Kidney tubule cell (primary cell): ENCODE measurements at regions not wholly inside any gene's neighbourhood (a gene's known extent, or its start where the extent isn't known, plus 50 kb on each side); places are given as distances from the start of the nearest gene placed in this dataset.

ENCODE experiments used
- DNase-seq: peaks from one replicate; pipeline ENCODE4 v3.0.0-alpha.2; 2018; ENCODE audit warnings: low spot score

DNA sequence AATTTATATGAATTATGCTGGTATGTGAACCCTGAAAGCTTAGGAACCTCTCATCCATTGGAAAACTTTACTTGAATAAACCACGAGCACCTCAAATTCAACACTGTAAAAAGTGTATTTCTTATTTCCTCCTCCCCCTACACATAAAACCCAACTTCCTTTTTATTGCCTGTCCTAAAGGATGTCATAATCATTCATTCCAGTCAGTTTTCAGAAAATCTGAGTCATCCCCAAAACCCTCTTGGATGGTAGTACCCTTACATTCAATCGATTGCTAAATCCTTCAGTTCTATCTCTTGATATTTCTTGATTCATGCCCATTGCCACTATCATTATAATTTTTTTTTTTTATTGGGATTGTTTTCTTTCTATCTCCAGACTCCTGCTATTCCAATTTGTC, 91.1 kb upstream of the ATP8A1 start:
- DNase-seq: no peak

DNA sequence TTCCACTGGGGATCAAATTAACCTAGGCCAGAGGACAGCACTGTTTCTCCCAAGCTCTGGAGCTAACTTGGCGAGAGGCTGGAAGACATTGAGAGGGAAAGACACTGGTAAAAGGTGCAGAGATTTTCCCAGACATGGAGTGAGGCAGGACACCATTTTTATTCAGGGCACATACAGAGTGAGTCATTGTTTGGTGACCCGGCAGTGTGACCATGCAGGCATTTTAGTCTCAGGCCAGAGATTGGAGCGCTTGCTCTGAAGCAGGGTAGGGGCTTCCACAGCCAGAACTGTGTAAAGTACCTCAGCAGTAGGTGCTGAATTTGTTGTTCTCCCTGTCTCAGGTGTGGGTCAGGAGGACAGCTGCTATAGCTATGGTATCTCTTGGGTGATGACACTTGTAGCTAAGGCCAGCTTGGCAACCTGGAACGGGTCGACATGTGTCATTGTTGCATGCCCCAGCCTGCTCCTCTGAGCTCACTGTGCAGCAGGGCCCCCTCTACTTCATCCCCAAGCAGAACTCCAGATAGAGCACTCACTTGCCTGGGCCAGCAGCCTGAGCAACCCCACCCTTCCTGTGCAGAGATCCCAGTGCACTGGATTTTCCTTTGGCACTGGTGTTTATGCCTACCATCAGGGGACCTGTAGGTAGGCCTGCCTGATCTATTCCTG, 79.8 kb upstream of the ATP8A1 start:
- no peak for DNase-seq

DNA sequence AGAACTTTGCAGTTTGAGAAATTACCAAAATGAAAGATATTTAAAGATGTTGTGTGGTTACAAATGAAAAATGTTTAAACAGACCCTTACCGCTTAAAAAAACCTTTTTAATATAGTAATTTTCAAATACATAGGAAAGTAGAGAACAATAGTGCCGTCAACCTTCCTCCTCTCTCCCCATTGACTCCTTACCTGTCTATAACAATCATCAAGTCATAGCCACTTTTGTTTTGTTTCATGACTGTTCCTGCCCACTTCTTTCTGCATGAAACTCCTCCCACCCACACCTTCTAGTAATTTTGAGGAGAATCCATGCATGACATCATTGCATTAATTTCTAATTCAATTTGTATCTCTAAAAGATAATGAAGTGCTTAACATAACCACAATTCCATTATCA, 76.5 kb upstream of the ATP8A1 start:
- DNase-seq: no peak

GRCh38 chr4:42732776-42733175, 75.9 kb upstream of the ATP8A1 start:
- DNase-seq: no peak

GRCh38 chr4:42729505-42730237, 72.8 kb upstream of the ATP8A1 start:
- no peak for DNase-seq

DNA sequence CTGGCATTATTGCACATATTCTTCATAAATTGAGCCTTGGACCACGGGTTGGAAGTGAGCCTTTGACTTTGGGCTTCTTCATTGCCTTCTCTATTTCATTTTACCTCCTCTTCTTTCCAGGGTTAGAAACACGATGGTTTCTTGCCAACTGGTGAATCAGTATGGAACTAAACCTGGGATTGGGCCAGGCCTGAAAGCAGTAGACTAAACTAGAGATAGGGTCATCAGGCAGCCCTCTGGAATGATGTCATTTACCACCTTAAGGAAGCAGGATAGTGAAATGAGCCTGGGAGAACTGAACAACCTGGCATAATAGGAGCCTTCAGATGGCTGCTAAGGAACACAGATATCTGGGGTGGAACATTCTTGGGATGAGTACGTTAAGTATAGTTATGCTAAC, 67.5 kb upstream of the ATP8A1 start:
- DNase-seq: peak; percentile 17

DNA sequence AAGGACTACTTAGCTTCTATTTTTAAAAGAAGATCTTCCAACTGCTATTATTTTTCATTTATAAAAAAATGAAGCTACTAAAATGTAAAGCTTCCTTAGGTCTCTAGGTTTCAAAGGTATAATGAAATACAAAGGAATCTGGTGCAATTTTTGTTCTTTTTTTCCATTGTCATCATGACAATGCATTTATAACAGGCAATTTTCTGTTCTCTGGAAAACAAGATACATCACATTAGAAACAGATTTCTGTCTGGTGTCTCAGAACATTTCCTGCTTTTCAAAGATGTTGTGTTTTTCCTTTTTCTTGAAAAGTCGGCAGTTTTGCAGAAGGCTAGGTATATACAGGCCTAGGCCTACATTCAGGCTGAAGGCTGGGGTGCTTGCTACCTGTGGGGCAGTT, 63.6 kb upstream of the ATP8A1 start:
- DNase-seq: no peak

GRCh38 chr4:42719257-42719656, 62.4 kb upstream of the ATP8A1 start:
- DNase-seq: no peak

DNA sequence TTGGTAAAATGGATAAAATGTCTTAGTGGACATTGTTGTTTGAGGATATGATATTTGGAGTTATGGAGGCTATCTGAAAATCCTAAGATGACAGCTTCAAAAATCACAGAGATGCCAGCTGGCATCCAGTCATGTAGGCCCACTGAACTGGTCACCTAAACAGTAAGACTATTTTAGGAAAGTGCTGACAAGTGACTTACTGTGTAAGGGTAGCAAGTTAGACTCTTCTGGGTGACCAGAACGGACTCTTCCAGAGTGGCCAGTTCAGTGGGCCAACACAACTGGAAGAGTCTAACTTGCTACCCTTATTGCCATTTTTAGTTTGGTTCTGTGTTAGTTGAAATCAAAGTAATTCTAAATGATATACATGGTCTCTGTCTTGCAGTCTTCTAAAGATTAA, 61.4 kb upstream of the ATP8A1 start:
- DNase-seq: no peak

DNA sequence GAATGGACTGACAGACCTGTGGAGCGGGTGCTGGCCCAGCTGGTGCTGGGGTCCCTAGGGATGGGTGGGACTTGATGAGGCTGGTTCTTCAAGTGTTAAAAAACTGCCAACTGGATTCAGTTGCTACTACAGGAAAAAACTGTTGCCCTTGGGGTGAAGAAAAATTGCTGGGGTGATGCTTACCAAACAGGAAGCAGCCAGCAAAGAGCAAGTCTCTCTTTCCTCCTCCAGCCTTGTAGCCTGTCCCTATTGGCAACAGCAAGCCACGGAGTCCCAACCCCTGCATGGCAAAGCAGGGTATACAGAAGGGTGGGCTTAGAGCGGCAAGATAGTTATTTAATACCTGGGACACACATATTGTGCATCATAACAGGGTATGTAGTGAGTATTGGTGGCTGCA, 60.1 kb upstream of the ATP8A1 start:
- DNase-seq: no peak

DNA sequence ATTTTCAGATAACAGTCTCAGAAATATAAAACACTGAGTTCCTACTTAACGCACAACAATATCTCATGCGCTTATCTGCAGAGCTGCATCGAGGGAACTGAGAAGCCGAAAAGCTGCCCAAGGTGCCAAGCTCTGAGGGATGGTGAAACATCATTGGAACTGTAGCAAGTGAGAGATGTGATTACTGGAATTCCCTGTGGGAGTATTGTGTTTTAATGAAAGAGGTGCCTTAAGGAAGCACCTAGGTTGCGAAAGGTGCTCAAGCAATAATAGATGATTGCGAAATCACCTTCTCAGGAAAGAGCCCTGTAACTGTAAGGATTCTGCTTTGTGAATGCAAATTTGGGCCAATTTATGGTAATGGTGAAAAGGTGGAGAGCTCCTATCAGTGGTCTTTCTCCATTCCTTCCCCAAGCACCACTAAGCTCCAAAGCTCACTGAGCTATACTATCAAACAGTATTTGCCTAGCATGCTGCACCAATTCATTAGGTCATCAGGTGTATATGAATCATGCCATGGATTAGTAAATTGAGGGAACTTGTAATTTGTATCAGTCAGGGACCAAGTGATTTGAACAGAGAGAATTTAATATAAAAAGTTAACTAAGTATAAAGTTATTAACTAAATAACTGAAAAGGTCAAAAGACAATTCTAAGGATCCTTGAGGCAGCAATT, 59.0 kb upstream of the ATP8A1 start:
- DNase-seq: no peak

DNA sequence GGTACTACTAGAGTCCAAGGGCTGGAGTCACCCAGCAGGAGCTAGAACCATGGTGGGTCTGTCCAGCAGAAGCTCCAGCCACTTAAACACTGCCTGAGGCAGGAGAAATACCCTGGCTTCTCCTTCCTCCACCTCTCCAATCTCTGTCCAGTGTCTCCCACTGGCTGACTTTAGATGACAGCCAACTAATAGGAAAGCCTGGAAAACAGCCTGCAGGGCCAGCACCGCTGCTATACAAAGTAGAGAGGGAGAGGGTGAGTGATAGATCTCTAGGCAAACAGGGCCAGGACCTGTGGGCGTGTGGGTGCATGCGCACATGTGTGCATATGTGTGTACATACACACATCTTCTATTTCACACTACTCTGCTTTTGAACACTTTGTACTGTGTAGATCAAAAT, 56.5 kb upstream of the ATP8A1 start:
- no peak for DNase-seq

DNA sequence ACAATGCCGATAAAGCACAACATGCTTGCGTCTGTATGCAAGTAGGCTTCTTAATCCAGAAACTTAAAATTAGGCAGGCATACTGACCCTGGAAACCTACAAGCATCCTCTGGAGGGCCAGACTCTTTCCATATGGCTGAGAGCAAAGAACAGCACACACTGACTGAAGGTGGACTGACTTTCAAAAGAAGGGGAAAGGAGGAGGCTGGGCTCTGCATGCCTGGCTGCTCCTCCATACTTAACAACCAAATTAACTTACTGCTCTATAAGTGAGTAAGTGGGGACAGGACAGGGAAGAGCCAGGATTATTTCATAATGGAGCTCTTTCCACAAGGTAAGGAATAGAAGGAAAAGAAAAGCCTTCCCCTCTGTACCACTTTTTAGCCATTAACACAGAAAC, 55.9 kb upstream of the ATP8A1 start:
- DNase-seq: no peak

DNA sequence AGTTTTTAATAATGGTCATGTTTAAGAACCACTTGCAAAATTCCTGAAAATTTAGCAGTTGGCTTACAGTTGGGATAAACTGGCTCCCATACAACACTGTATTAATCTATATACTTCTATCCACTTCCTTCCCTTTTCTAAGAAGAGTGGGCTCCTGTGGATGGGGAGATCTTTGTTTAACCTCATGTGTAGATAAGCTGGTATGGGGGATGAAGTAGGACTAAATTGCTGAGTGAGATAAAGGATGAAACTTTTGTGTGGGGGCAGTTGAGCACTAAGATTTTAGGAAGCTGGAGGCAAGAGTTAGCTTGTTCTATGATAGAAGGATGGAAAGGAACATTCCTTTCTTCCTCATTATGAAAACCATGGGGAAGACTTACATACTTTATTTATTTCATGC, 54.6 kb upstream of the ATP8A1 start:
- DNase-seq: no peak

DNA sequence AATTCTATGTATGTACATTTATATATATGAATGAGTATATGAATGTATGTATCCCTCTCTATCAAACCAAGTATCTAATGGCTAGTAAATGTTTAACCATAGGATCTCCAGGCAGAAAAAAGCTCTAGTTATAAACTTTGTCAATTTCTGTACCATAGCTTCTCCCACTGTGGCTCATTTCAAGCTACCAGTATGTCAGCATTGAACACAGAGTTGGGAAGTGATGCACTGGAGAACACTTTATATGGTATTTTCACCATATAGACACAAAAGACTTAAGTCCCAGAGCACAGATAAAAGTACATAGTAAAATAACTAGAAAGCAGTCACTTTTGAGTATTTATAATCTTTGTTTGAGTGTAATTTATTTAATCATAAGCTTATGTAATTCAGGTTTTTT, 53.9 kb upstream of the ATP8A1 start:
- DNase-seq: no peak

DNA sequence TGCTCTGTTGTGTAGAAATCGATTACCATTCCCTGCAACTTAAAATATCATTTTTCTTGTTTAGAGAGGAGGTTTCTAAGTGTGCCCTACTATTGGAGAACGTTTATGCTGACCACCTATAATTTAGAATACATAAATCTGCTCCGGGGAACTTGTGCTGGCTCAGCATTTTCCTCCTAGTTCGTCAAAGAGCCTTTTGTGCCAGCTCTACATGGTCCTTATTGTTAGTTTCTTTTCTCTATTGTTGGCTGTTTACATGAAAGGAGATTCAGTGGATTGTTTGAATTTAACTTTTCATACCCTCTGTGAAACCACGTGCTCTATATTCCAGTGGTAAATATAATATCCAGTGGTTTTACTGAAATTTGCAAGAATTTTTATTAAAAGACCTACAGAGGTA, 53.4 kb upstream of the ATP8A1 start:
- DNase-seq: no peak

DNA sequence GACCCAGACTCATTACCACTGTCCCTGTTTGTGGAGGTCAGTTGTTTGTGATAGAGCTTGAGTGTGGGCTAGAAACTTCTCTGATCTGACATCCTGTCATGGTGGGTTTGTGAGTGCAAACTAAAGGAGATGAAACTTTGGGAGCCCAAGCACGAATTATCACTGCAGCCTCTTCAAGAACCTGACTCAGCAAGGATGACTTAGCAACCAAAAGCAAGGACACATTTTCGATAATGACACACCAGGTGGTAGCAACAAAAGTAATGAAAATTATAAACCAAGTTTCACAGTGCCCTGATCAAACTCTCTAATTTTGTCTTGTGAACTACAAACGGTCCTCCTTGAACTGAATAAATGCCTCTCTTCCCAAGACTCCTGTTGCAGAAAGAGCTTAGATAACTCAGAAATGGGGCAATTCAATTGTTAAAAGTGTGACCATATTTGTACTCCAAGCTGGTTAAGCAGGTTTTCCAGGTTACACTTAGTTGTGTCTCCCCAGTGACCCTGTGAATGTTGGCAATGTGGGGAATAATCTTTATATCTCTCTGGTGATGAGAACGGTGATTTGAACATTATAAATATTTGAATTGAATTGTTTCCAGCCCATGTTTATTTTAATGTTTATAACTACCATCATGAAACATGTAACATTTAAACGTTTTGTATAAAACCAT, 52.6 kb upstream of the ATP8A1 start:
- no peak for DNase-seq

DNA sequence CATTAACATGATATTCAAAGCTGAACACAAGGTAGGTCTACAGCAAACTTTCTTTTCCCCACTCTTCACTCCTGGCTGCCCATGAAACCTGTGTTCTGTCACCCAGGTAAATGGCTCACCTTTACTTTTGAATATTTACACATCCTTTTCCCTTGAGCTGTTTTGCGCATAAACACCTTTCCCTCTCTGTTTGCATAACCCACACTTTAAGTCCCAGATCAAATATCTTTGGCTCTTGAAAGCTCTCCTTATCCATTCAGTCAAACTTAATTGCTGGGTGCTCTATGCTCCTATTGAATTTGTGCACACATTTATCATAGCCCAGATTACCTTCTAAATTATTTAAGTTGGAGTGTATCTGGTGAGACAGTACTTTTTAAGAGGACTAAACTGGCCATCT, 51.7 kb upstream of the ATP8A1 start:
- no peak for DNase-seq
